PC-3 (cell line): ENCODE measurements at regions not wholly inside any gene's neighbourhood (a gene's known extent, or its start where the extent isn't known, plus 50 kb on each side); places are given as distances from the start of the nearest gene placed in this dataset.
A peak's percentile ranks its signal among the peaks of the same experiment; 100 is the strongest.

Experiments
- ATAC-seq: fragments of 200-7000 bp; cut with Tn5 transposase; 2 replicates; pipeline ENCODE4 v1.9.1; 2020; ENCODE audit warnings: mild to moderate bottlenecking, moderate library complexity
- BruUV-seq: library from RNA; stranded (reverse); fragments of 400-500 nt; replicated peaks from 2 replicates; lab custom pipeline; 2021; lab: Mats Ljungman, UMichigan
- CTCF ChIA-PET: fragments of 300-600 bp; sonication (Branson Sonifier 250); formaldehyde crosslinking; loops from one replicate; lab custom pipeline; 2022; ENCODE audit warnings: antibody characterized with exemption; lab: Charles Lee
- POLR2A ChIA-PET: fragments of 300-600 bp; sonication (Branson Sonifier 250); formaldehyde crosslinking; loops from one replicate; lab custom pipeline; 2022; ENCODE audit warnings: antibody characterized with exemption; ENCODE audit not compliant: unreplicated experiment; lab: Charles Lee
- DNase-seq: peaks from one replicate; pipeline ENCODE4 v3.0.0-alpha.2; 2015
- H2AFZ ChIP-seq: fragments of 300-600 bp; sonication (generic); 2 replicates; pipeline ENCODE4 v1.6.0; 2016; ENCODE audit warnings: antibody characterized with exemption, low read length
- H3F3A ChIP-seq: fragments of 300-600 bp; sonication (generic); one replicate; pipeline ENCODE4 v1.6.0; 2017; ENCODE audit warnings: antibody characterized with exemption, low read length, control low read depth, mild to moderate bottlenecking; ENCODE audit not compliant: unreplicated experiment
- H3K27ac ChIP-seq: fragments of 300-600 bp; sonication (generic); 2 replicates; pipeline ENCODE4 v1.5.1; 2016; ENCODE audit warnings: mild to moderate bottlenecking, low read length
- H3K27me3 ChIP-seq: fragments of 300-600 bp; sonication (generic); 2 replicates; pipeline ENCODE4 v1.6.1; 2016; ENCODE audit warnings: low read length, mixed read lengths
- H3K36me3 ChIP-seq: fragments of 300-600 bp; sonication (generic); 2 replicates; pipeline ENCODE4 v1.6.1; 2016; ENCODE audit warnings: low read depth, mixed run types, low read length, mixed read lengths
- H3K4me1 ChIP-seq: fragments of 300-600 bp; sonication (generic); 2 replicates; pipeline ENCODE4 v1.5.1; 2016; ENCODE audit warnings: low read length; ENCODE audit not compliant: insufficient read depth
- H3K4me2 ChIP-seq: fragments of 300-600 bp; sonication (generic); 2 replicates; pipeline ENCODE4 v1.6.0; 2016; ENCODE audit warnings: low read length
- H3K4me3 ChIP-seq: fragments of 300-600 bp; sonication (generic); 2 replicates; pipeline ENCODE4 v1.5.1; 2016; ENCODE audit warnings: mild to moderate bottlenecking, low read length, mixed read lengths
- H3K79me2 ChIP-seq: fragments of 300-600 bp; sonication (generic); 2 replicates; pipeline ENCODE4 v1.6.1; 2017; ENCODE audit warnings: low read length, mixed read lengths
- H3K9ac ChIP-seq: fragments of 300-600 bp; sonication (generic); 2 replicates; pipeline ENCODE4 v1.6.0; 2016; ENCODE audit warnings: mild to moderate bottlenecking, low read length
- H3K9me2 ChIP-seq: fragments of 300-600 bp; sonication (generic); replicated peaks from 2 replicates; pipeline ENCODE4 v1.6.1; 2016; ENCODE audit warnings: mixed run types, low read length, mixed read lengths
- H3K9me3 ChIP-seq: fragments of 300-600 bp; sonication (generic); 2 replicates; pipeline ENCODE4 v1.6.1; 2016; ENCODE audit warnings: low read length, mixed read lengths
- H4K20me1 ChIP-seq: fragments of 300-600 bp; sonication (generic); 2 replicates; pipeline ENCODE4 v1.6.1; 2016; ENCODE audit warnings: low read length, mixed read lengths
- CTCF ChIP-seq: fragments of 300-600 bp; sonication (generic); conservative IDR thresholded peaks from 2 replicates; pipeline ENCODE4 v1.5.1; 2017; ENCODE audit warnings: antibody characterized with exemption, low read depth, mild to moderate bottlenecking, low read length
- EZH2 ChIP-seq: fragments of 300-600 bp; sonication (generic); IDR thresholded peaks from one replicate; pipeline ENCODE4 v1.6.1; 2017; ENCODE audit warnings: antibody characterized with exemption, mild to moderate bottlenecking, low read length; ENCODE audit not compliant: unreplicated experiment
- EZH2phosphoT487 ChIP-seq: fragments of 300-600 bp; sonication (generic); IDR thresholded peaks from 2 replicates; pipeline ENCODE4 v1.6.1; 2018; ENCODE audit warnings: mild to moderate bottlenecking, antibody characterized with exemption, low read length, borderline replicate concordance
- intact Hi-C: fragments of 100-400 bp; cut with micrococcal nuclease; formaldehyde crosslinking; loops from 2 replicates; pipeline ENCODE4 v1.9.0; 2023

- no peak overlapping the region for H2AFZ ChIP-seq
- H3K27ac ChIP-seq, result no peak overlapping the region
- H3K4me3 ChIP-seq, result no peak overlapping the region
- intact Hi-C loops, result no loop called here
- ATAC-seq (no peak), DNase-seq (no peak)
- H4K20me1 ChIP-seq, result no peaks in the 10 kb centered on the region
- no peak overlapping the region for H3K4me2 ChIP-seq
- no peaks in the 10 kb centered on the region for H3K36me3 ChIP-seq
- ChIA-PET POLR2A (no interaction called here), CTCF (no interaction called here)
- no peaks in the 10 kb centered on the region for H3K79me2 ChIP-seq
- no peaks in the 10 kb centered on the region for H3K4me1 ChIP-seq
- no peaks in the 10 kb centered on the region for H3K27me3 ChIP-seq
- no peaks in the 10 kb centered on the region for H3K9me2 ChIP-seq
- no peak overlapping the region for H3K9ac ChIP-seq
- no peak for TF ChIP-seq CTCF
- TF ChIP-seq EZH2, result no peak
- no peak for TF ChIP-seq EZH2phosphoT487
- no TSS peak for BruUV-seq
- no peaks in the 10 kb centered on the region for H3K9me3 ChIP-seq
- no peaks in the 10 kb centered on the region for H3F3A ChIP-seq
Measured at GRCh38 chr4:66872661-66873060, 672.6 kb downstream of the CENPC start.

- BruUV-seq, result no TSS peak
- Histone ChIP-seq H3K36me3 (no peaks in the 10 kb centered on the region), H3K27ac (no peak overlapping the region), H2AFZ (no peak overlapping the region), H3F3A (no peaks in the 10 kb centered on the region), H3K9ac (no peak overlapping the region), H4K20me1 (no peaks in the 10 kb centered on the region), H3K27me3 (no peaks in the 10 kb centered on the region), H3K4me1 (no peaks in the 10 kb centered on the region), H3K4me3 (no peak overlapping the region), H3K9me3 (no peaks in the 10 kb centered on the region), H3K79me2 (no peaks in the 10 kb centered on the region), H3K4me2 (no peak overlapping the region), H3K9me2 (no peaks in the 10 kb centered on the region; the same call in 1 of the 2 replicates)
- ATAC-seq, result no peak
- intact Hi-C loops, result no loop called here
- no peak for DNase-seq
- CTCF ChIA-PET, result no interaction called here
- POLR2A ChIA-PET, result no interaction called here
- TF ChIP-seq EZH2 (no peak), EZH2phosphoT487 (no peak), CTCF (no peak)
Measured at GRCh38 chr4:66863481-66863880, 681.8 kb downstream of the CENPC start.

GRCh38 chr4:66855956-66856355 is 689.3 kb downstream of the CENPC start:
- H3K4me3 ChIP-seq, result no peak overlapping the region
- H3K4me1 ChIP-seq, result no peaks in the 10 kb centered on the region
- H3K27me3 ChIP-seq, result no peaks in the 10 kb centered on the region
- H4K20me1 ChIP-seq, result no peaks in the 10 kb centered on the region
- ChIA-PET CTCF (no interaction called here), POLR2A (no interaction called here)
- intact Hi-C loops, result no loop called here
- H3K36me3 ChIP-seq, result no peaks in the 10 kb centered on the region
- H3F3A ChIP-seq, result no peaks in the 10 kb centered on the region
- no peaks in the 10 kb centered on the region for H3K9me3 ChIP-seq
- no peaks in the 10 kb centered on the region for H3K9me2 ChIP-seq
- DNase-seq (peak; percentile 42), ATAC-seq (no peak)
- TF ChIP-seq CTCF (no peak), EZH2phosphoT487 (no peak), EZH2 (no peak)
- no peak overlapping the region for H2AFZ ChIP-seq
- no peak overlapping the region for H3K27ac ChIP-seq
- BruUV-seq, result no TSS peak
- no peaks in the 10 kb centered on the region for H3K79me2 ChIP-seq
- H3K4me2 ChIP-seq, result no peak overlapping the region
- H3K9ac ChIP-seq, result no peak overlapping the region
